SIG-M5 treated with dmso at 0.1 percent for 504 hours (cell line): ENCODE measurements at regions not wholly inside any gene's neighbourhood (a gene's known extent, or its start where the extent isn't known, plus 50 kb on each side); places are given as distances from the start of the nearest gene placed in this dataset.
A peak's percentile ranks its signal among the peaks of the same experiment; 100 is the strongest.
"Not testable (repeated sequence)": the region's sequence is repeated elsewhere in the genome, so short reads cannot be mapped to it uniquely, and the experiment has no call there.

Experiments
- DNase-seq: peaks from one replicate; lab custom pipeline; 2025; ENCODE audit not compliant: unreplicated experiment; lab: John Stamatoyannopoulos, UW

DNA sequence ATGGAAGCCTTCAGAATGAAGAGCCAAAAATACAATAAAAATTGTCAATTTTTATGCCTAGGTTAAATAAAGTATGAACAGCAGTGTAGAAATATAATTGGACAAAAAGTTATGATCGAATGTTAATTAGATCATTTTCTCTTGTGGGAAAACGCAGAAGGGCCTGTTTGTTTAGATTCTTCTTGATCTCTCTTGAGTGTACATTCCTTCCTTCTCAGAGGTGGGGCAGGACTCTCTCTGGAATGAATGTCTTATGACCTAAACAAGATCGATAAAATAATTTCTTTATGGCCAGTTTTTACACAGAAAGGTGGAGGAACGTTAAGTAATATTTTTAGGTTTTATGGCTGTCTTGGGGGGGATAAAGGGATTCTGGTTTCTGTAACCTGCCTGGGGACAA is 500.1 kb upstream of the MARCKS start:
- DNase-seq: no peak

- no peak for DNase-seq
Measured at GRCh38 chr6:113358063-113358583, 499.0 kb upstream of the MARCKS start.

- no peak for DNase-seq
Measured at GRCh38 chr6:113359155-113360140, 497.7 kb upstream of the MARCKS start.

GRCh38 chr6:113361014-113361645 is 496.0 kb upstream of the MARCKS start:
- no peak for DNase-seq

GRCh38 chr6:113362301-113363047 is 494.7 kb upstream of the MARCKS start:
- DNase-seq: no peak

DNA sequence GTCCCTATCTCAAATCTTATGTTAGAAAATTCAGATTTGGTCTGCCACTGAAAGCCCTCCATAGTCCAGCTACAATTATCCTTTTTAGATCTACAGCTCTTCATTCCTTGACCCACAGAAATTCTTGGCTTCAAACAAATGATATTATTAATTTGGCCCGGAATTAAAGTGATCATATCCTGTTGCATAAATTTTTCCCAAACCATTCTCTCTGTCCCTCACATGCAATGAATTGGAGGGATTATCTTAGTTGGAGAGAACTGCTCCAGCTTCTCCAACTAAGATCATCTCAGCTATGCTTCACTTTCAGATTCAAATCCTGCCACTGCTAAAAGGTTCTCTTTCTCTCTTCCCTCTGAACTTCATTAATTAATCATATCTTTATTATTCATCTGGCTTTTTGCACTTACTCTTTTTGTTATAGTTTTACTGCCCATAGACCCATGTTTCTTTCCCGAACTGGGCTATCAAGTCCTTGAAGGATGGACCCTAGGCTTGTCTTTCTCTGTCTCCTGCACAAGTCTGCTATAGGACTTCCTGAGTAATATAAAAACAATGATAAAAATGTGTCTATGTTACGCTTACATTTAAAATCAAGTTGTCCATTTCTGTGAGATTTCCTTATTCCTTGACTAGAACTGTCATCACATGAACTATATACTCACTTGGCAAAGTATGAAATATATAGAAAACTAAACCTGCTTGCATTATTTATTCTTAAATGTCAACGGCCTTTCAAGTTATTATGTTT is 493.9 kb upstream of the MARCKS start:
- no peak for DNase-seq

- no peak for DNase-seq
Measured at GRCh38 chr6:113363866-113364265, 493.3 kb upstream of the MARCKS start.

- no peak for DNase-seq
Measured at GRCh38 chr6:113364766-113365165, 492.4 kb upstream of the MARCKS start.

GRCh38 chr6:113365191-113365590 is 492.0 kb upstream of the MARCKS start:
- DNase-seq: no peak

DNA sequence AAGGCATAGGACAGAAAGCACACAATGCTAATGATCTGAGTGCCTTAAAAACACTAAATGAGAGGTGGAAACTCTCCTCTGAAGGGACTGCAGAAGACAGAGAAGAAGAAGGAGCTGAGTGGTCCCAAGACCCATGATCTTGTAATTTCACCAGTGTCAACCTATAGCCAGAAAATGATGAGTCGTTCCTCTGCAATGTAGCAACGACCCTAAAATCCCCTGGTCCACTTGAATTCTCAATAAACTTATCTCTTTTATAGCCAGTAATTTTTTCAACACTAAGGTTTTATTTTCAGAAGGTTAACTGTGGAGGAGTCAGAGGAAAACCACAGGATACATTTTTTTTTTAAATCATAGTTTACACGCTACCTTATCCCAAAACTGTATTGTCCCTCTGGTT is 490.6 kb upstream of the MARCKS start:
- DNase-seq: no peak

GRCh38 chr6:113370508-113371502 is 486.3 kb upstream of the MARCKS start:
- DNase-seq: no peak

DNA sequence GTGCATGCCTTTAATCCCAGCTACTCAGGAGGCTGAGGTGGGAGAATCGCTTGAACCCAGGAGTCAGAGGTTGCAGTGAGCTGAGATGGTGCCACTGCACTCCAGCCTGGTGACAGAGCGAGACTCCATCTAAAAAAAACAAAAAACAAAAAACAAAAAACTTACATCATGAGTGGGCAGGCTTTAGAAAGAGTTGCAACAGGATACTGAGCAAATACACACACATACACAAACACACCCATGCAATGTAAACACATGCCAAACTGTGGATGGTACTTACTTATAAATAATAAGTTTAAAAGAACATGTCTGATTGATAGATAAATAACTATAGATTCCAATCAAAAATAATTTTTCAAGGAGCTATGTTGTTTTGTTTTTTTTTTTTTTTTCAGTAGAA is 481.7 kb upstream of the MARCKS start:
- not testable (repeated sequence) for DNase-seq

DNA sequence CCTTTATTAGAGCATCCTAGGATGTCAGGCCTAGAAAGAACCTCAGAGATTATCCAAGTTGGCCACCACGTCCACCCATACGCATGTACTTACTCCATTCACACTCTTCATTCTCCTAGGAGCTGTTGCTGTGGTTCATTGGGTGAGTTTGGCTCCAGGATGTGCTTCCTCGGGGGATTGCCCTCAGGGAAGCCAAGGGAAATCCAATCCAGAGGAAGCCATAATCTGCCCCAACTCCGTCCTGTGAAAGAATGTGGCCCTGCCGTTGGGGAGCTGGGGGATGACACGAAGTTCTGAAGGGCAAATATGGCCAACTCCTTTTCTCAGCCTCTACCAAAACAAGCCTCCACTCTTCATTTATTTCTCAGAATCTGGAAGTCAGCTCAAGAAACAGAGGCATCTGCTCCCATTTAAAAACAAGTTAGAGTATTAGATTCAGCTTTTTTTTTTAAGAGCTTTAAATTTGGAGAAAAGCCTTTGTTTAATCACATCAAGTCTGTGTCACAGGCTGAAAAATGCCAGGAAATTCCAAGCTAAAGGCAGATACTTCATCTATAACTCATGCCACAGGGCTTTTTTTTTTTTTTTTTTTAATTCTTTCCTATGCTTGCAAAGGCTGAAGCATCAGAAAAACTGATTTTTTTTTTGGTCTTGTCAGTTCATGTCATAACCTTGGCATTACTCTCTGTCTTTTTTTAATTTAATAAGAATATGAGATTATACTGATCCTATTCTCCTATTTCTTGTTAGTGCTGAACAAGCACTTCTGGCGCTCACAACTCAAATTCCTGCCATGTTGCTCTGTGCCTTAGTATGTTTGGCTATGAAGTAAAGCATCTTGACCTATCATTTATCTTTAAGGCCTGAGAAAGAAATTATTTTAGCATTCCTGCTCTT is 480.9 kb upstream of the MARCKS start:
- no peak for DNase-seq

GRCh38 chr6:113376847-113377165 is 480.3 kb upstream of the MARCKS start:
- DNase-seq: no peak

DNA sequence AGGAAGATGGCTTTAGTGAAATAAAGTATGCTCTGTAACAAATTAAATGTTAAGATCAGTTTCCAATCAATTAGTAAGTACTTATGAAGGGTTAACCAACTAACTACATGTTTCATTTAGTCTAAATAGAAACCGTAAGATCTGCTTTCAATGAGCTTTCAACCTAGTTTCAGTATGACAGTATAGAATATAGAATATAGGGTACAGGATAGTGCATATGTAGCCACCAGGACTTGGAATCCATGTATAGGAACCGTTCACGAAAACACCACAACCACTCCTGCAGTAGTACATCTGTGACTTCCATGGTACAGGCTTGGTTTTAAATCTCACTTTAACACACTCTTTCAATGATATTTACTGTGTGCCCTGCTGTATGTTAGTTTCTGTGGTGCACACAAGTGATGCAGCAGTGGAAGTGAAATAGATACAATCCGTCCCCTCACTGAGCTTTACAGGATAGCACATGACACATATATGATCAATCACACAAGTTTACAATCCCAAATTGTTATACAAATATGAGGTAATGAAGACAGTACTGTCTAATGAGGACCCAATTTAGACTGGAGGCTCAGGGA is 479.7 kb upstream of the MARCKS start:
- no peak for DNase-seq

DNA sequence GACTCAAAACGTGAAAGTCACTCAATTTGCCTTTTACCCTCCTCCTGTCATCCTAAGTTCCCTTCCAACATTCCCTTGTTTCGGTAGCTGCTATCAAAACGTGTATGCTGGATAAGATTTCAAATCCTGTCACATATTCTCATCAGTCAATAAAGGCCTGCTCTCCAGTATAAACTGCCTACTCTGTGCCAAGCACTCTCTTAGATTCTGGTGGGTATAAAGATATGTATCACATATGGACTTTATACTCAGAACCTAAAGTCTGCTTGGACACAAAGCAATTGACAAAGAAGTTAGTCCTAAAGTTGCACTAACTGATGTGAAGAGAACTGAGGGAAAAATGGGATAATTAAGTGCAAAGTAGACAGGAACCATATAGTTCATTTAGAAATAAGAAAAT is 476.6 kb upstream of the MARCKS start:
- DNase-seq: no peak

DNA sequence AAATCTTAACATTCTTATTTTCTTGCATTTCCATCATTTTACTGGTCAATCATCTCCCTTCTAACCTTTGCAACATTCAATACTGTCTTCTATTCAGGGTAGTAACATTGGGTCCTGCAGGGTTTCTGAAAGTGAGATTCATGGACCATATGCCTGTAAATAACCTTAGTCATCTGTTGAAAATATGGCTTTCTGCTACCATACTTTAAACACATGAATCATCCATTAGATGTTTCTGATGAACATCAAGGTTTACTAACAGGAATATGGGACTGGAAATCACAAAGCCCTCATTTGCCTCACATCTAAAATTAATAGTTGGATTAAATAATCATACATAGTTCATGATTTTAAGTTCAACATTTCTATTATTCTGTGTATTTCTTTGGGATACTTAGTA is 475.9 kb upstream of the MARCKS start:
- DNase-seq: no peak

DNA sequence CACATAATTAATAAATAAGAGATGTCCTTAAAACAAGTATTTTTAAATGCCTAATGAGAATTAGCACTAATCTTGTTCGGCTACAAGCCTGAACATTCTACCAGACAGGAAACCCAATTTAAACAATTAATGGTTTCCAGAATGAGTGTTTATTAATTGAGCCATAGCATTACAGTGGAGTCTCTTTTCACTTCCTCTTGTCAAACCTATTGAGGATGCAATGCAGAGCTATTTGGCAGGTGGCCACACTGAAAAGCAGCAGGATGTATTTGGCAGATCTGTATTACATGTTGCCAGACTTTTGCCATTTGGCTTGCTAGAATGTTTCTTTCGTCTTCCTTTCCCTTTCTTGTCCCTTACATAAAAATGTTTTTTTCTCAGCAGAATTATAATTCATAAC is 475.2 kb upstream of the MARCKS start:
- DNase-seq: peak; percentile 15
